Mesodermal cell (in vitro differentiated cells): ENCODE measurements at regions not wholly inside any gene's neighbourhood (a gene's known extent, or its start where the extent isn't known, plus 50 kb on each side); places are given as distances from the start of the nearest gene placed in this dataset.

Experiments used
- H3K27ac ChIP-seq: 2 replicates; pipeline ENCODE4 v1.7.0; 2013; ENCODE audit warnings: mild to moderate bottlenecking, low read depth, low read length, moderate library complexity; ENCODE audit not compliant: severe bottlenecking
- H3K36me3 ChIP-seq: 2 replicates; pipeline ENCODE4 v1.7.1; 2013; ENCODE audit warnings: mild to moderate bottlenecking, low read length, moderate library complexity; ENCODE audit not compliant: control insufficient read depth, insufficient read depth
- H3K4me1 ChIP-seq: one replicate; pipeline ENCODE4 v1.7.1; 2013; ENCODE audit warnings: mild to moderate bottlenecking, low read length; ENCODE audit not compliant: insufficient read depth, control insufficient read depth, poor library complexity, severe bottlenecking
- H3K4me3 ChIP-seq: 2 replicates; pipeline ENCODE4 v1.7.0; 2013; ENCODE audit warnings: low read length, control low read depth, mild to moderate bottlenecking; ENCODE audit not compliant: insufficient read depth, poor library complexity, severe bottlenecking; ENCODE audit errors: extremely low read depth
- H3K9me3 ChIP-seq: 2 replicates; pipeline ENCODE4 v1.7.1; 2013; ENCODE audit warnings: mild to moderate bottlenecking, low read length, moderate library complexity; ENCODE audit not compliant: control insufficient read depth
- WGBS, 2 experiments: methylation state at CpG; one replicate each; pipeline ENCODE4 v1.1.5; 2013; ENCODE audit warnings: missing lambda C conversion rate in 2 of 2; ENCODE audit not compliant: insufficient coverage in 2 of 2; 5-methylcytosine and 5-hydroxymethylcytosine counted together

DNA sequence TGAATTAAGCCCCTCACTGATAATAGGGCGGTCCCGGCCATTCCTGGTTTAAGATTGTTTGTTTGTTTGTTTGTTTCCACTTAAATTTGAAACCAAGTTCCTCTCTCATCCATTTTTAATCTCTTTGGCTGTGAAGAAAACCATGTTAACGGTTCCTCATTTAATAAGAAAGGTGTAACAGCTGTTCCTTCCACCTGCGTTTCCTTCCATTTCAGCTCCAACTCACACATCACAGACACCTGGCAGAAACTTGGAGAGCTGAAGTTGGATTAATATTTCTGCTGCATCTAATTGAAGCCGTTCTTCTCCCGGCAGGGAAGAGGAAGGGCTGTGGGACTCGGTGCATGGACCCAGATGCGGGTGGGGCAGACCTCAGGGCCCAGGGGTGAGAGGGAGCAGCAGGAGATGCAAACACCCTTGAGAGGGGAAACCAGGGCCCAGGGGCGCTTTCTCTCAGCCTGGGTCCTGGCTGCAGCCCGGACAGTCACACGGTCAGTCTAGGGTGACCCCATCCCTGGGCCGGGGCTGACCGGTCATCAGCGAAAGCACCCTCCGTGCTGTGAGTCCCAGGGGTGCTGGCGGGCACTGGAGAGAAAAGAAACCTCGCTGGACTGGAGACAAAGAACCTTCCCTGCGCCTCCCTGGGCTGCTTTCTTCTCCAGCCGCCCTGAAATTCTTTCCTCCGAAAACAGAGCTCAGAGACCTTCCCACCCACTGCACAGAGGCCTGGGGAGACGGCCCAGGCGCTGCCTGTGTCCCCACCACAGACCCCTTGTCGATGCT lies 242.0 kb downstream of the BRD1 start:
- H3K4me1 ChIP-seq: no peaks in the 10 kb centered on the region
- H3K4me3 ChIP-seq: no peak overlapping the region
- WGBS, 2 experiments: 90 to 92% methylated on average over 18 to 19 of the region's 23 CpGs
- H3K27ac ChIP-seq: no peak overlapping the region
- no peaks in the 10 kb centered on the region for H3K36me3 ChIP-seq
- no peaks in the 10 kb centered on the region for H3K9me3 ChIP-seq

DNA sequence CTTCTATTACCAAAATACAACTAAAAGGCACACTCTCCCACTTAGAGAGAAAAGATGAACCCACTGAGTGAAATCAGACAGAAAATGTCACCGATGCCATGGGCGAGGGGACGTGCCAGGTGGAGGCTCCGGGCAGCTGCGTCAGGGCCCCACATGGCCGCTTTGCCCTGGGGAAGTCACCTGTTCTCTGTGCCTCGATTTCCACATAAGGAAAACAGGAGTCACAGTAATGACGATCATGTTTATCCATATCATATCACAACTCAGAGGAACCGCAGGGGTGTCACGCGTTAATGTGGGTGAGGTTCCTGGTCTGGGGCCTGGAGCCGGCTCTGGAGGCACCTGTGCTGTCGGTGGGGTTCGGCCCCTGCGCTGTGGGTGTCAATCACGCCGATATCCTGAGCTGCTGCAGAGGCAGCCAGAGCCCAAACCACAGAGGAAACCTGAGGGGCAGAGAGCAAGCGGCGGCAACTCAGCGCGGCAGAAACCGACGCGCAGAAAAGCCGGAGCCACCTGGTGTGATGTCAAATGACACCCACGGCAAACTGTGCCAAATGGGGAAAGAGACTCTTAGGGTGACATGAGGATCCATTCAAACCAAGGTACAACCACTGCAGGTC lies 243.7 kb downstream of the BRD1 start:
- H3K36me3 ChIP-seq: no peaks in the 10 kb centered on the region
- H3K27ac ChIP-seq: no peak overlapping the region
- no peak overlapping the region for H3K4me3 ChIP-seq
- H3K4me1 ChIP-seq: no peaks in the 10 kb centered on the region
- peaks cover 3% of the 10 kb centered on the region for H3K9me3 ChIP-seq
- WGBS, 2 experiments: 92 to 93% methylated on average over 24 of the region's 26 CpGs

- no peak overlapping the region for H3K27ac ChIP-seq
- peaks cover 3% of the 10 kb centered on the region for H3K9me3 ChIP-seq
- no peaks in the 10 kb centered on the region for H3K4me1 ChIP-seq
- H3K36me3 ChIP-seq: no peaks in the 10 kb centered on the region
- WGBS, 2 experiments: 83 to 86% methylated on average over 10 of the region's 11 CpGs
- H3K4me3 ChIP-seq: no peak overlapping the region
These were observed 244.3 kb downstream of the BRD1 start for GRCh38 chr22:49583341-49583740.

GRCh38 chr22:49582678-49583077 lies 245.0 kb downstream of the BRD1 start:
- H3K36me3 ChIP-seq: no peaks in the 10 kb centered on the region
- no peaks in the 10 kb centered on the region for H3K4me1 ChIP-seq
- H3K27ac ChIP-seq: peak overlapping the region; percentile 16
- 91 to 97% methylated on average over 7 to 11 of the region's 11 CpGs for WGBS, 2 experiments
- no peak overlapping the region for H3K4me3 ChIP-seq
- H3K9me3 ChIP-seq: peaks cover 3% of the 10 kb centered on the region

DNA sequence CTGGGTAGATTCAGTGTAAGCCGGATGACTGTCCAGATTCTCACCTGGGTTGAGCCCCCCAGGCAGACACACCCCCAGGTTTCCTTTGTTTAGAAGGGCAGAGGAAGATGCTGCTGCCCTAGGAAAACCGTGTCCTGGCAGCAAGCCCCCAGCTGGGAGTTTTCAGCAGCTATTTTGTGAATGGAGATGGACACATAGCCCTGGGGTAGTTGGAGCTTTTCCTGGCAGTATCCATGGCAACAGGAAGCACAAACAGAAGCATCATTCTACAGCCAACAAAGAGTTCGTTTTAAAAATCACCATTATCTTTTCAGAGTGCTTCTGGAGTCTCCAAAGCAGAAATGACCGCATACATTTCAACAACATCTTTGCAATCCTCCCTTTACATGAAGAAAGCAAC lies 245.5 kb downstream of the BRD1 start:
- 91 to 93% methylated on average over 2 to 3 of the region's 4 CpGs for WGBS, 2 experiments
- H3K4me3 ChIP-seq: no peak overlapping the region

DNA sequence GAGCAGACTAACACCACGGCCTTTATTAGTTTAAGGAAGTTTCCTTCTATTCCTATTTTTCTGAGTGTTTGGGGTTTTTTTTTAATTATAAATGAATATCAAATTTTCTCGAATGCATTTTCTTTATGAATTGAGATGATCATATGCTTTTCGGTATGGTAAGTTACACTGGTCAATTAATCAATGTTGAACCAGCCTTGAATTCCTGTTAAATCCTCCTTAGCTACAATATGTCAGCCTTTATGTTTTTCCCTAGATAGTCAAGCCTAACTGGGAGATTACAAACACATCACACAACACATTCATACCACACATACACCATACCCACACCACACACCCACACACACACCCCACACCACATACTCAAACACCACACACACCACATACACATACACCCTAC lies 247.6 kb downstream of the BRD1 start:
- Histone ChIP-seq H3K4me3 (no peak overlapping the region), H3K36me3 (no peaks in the 10 kb centered on the region), H3K9me3 (peaks cover 3% of the 10 kb centered on the region), H3K27ac (no peak overlapping the region), H3K4me1 (no peaks in the 10 kb centered on the region)
- WGBS, 2 experiments: no CpG with 5 or more reads among the region's 3 CpGs

More for the DNA sequence above, 245.5 kb downstream of the BRD1 start:
- H3K36me3 ChIP-seq: no peaks in the 10 kb centered on the region
- no peaks in the 10 kb centered on the region for H3K4me1 ChIP-seq
- H3K9me3 ChIP-seq: peaks cover 3% of the 10 kb centered on the region
- no peak overlapping the region for H3K27ac ChIP-seq

GRCh38 chr22:49577168-49578060 lies 250.3 kb downstream of the BRD1 start:
- WGBS, 2 experiments: 87 to 89% methylated on average over 8 to 17 of the region's 23 CpGs
- peaks cover 3% of the 10 kb centered on the region for H3K9me3 ChIP-seq
- H3K36me3 ChIP-seq: no peaks in the 10 kb centered on the region
- H3K27ac ChIP-seq: no peak overlapping the region
- no peaks in the 10 kb centered on the region for H3K4me1 ChIP-seq
- H3K4me3 ChIP-seq: no peak overlapping the region

DNA sequence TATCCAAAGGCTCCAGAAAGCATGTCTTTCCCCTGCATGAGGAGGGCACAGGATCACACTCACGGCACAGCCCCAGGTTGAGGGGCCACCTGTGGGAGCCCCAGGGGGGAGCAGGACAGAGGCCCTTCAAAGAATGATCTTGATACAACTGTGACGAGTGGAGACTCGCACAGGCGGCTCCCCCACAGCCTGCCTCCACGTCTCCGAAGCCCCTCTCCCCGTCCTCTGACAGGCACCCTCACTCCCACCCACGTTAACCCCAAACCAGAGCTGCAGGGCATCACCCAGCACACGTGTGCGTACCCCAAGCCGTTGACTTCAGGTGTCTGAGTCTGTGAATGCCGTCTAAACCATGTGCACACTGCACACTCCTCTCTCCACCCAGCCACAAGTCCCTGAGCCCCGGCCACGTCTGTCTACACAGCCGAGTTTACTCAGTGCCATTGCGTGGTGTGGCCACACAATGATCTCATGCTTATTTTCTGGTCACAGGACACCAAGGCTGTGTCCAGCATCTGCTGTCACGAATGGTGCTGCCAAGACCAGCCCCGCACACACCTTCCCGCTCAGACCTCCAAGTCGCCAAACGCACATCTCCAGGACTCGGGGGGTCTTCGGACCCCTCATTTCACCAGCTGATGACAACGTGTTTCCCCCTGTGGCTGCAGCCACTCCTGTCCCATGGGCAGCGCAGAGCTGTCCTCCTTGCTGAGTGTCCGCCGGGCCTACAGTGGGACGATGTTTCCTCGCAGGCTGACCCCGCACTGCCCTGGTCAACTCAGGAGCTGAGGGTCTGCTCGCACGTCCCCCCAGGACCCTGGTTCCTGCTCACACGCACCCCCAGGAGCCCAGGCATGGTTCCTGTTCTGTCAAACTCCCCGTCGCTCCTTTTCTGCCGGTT lies 251.2 kb downstream of the BRD1 start:
- H3K27ac ChIP-seq: no peak overlapping the region
- WGBS, 2 experiments: 92 to 95% methylated on average over 33 of the region's 36 CpGs
- peaks cover 3% of the 10 kb centered on the region for H3K9me3 ChIP-seq
- H3K4me3 ChIP-seq: no peak overlapping the region
- H3K36me3 ChIP-seq: no peaks in the 10 kb centered on the region
- H3K4me1 ChIP-seq: no peaks in the 10 kb centered on the region

- Histone ChIP-seq H3K4me1 (no peaks in the 10 kb centered on the region), H3K36me3 (no peaks in the 10 kb centered on the region), H3K4me3 (no peak overlapping the region), H3K27ac (no peak overlapping the region), H3K9me3 (peaks cover 3% of the 10 kb centered on the region)
- WGBS, 2 experiments: 92 to 97% methylated on average over 14 to 20 of the region's 20 CpGs
These were observed 252.0 kb downstream of the BRD1 start for GRCh38 chr22:49575703-49576081.
